ENCODE measurements at regions not wholly inside any gene's neighbourhood (a gene's known extent, or its start where the extent isn't known, plus 50 kb on each side); places are given as distances from the start of the nearest gene placed in this dataset.

DNA sequence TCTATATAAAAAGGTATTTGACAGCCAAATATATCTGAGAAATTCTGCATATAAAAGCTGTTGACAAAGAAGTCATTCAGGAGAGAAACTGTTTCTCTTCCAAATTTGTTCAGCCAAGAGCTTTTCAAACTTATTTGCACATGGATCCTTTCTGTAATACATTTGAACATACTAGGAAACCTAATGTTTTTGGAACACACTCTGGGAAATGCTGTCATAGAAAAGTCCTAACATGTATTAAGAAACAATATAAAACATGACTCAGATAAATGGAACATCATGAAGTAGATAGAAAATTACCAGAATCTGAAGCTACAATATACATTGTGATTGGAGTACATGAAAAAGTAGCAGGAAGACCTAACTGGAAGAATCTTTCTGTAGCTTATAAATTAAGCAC, 781.5 kb upstream of the EPHA5 start:
- no TSS peak for BruUV-seq (replicated peaks)
- Histone ChIP-seq H3K9me3 (ENCODE audit: low read length) (no peaks in the 10 kb centered on the region), H3K9ac (ENCODE audit: insufficient read depth, low read depth, low read length) (no peak overlapping the region), H3K79me2 (ENCODE audit: insufficient read depth, low read length) (no peaks in the 10 kb centered on the region), H3K36me3 (replicated peaks in 1 of 2; ENCODE audit: control insufficient read depth in 1 of 2, insufficient read depth in 2 of 2, low read length in 2 of 2) (no peaks in the 10 kb centered on the region), H3K27ac (ENCODE audit: extremely low read length, insufficient read depth, low read length) (no peak overlapping the region), H2AFZ (ENCODE audit: low read length) (no peak overlapping the region), H3K27me3 (ENCODE audit: control insufficient read depth in 1 of 2, insufficient read depth in 2 of 2, low read length in 2 of 2) (no peaks in the 10 kb centered on the region), H3K4me1 (ENCODE audit: insufficient read depth, low read length) (no peaks in the 10 kb centered on the region), H4K20me1 (ENCODE audit: insufficient read depth, low read length) (no peaks in the 10 kb centered on the region), H3K4me3 (replicated peaks in 1 of 3; ENCODE audit: insufficient read depth in 1 of 3, low read depth in 2 of 3, low read length in 3 of 3) (no peak overlapping the region), H3K4me2 (ENCODE audit: low read depth, low read length) (no peak overlapping the region)
- CTCF ChIA-PET (ENCODE audit: low intra/inter-chr PET ratio, low total read pairs): no interaction called here
- no peak for DNase-seq (ENCODE audit: low spot score)
- no peak for FAIRE-seq
- in situ Hi-C loops (cut with HindIII; ENCODE audit: extremely low pct_ligation_motif_present, low pct_unique_long_range_greater_than_20kb): no loop called here
- intact Hi-C loops (cut with micrococcal nuclease; ENCODE audit: unreplicated experiment): no loop called here
- ATAC-seq: no peak
- POLR2A ChIA-PET: no interaction called here
- TF ChIP-seq, protein P1, sequence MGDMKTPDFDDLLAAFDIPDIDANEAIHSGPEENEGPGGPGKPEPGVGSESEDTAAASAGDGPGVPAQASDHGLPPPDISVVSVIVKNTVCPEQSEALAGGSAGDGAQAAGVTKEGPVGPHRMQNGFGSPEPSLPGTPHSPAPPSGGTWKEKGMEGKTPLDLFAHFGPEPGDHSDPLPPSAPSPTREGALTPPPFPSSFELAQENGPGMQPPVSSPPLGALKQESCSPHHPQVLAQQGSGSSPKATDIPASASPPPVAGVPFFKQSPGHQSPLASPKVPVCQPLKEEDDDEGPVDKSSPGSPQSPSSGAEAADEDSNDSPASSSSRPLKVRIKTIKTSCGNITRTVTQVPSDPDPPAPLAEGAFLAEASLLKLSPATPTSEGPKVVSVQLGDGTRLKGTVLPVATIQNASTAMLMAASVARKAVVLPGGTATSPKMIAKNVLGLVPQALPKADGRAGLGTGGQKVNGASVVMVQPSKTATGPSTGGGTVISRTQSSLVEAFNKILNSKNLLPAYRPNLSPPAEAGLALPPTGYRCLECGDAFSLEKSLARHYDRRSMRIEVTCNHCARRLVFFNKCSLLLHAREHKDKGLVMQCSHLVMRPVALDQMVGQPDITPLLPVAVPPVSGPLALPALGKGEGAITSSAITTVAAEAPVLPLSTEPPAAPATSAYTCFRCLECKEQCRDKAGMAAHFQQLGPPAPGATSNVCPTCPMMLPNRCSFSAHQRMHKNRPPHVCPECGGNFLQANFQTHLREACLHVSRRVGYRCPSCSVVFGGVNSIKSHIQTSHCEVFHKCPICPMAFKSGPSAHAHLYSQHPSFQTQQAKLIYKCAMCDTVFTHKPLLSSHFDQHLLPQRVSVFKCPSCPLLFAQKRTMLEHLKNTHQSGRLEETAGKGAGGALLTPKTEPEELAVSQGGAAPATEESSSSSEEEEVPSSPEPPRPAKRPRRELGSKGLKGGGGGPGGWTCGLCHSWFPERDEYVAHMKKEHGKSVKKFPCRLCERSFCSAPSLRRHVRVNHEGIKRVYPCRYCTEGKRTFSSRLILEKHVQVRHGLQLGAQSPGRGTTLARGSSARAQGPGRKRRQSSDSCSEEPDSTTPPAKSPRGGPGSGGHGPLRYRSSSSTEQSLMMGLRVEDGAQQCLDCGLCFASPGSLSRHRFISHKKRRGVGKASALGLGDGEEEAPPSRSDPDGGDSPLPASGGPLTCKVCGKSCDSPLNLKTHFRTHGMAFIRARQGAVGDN (CRISPR knock-in tag; IDR thresholded peaks at IDR 0.05): no peak
- no peak for TF ChIP-seq REPIN1 (CRISPR knock-in tag; IDR thresholded peaks at IDR 0.05; ENCODE audit: borderline replicate concordance, low read depth)
- TF ChIP-seq, protein P2, sequence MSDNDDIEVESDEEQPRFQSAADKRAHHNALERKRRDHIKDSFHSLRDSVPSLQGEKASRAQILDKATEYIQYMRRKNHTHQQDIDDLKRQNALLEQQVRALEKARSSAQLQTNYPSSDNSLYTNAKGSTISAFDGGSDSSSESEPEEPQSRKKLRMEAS (IDR thresholded peaks at IDR 0.05): no peak
- TF ChIP-seq, protein P3, sequence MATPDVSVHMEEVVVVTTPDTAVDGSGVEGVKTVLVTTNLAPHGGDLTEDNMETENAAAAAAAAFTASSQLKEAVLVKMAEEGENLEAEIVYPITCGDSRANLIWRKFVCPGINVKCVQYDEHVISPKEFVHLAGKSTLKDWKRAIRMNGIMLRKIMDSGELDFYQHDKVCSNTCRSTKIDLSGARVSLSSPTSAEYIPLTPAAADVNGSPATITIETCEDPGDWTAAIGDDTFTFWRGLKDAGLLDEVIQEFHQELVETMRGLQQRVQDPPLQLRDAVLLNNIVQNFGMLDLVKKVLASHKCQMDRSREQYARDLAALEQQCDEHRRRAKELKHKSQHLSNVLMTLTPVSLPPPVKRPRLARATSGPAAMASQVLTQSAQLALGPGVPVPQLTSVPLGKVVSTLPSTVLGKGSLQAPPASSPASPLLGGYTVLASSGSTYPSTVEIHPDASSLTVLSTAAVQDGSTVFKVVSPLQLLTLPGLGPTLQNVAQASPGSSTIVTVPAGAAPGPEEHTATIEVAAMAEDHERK (CRISPR knock-in tag; IDR thresholded peaks at IDR 0.05; ENCODE audit: low read depth): no peak
- no peak for TF ChIP-seq ZNF335 (CRISPR knock-in tag; IDR thresholded peaks at IDR 0.05)
- TF ChIP-seq ZNF274 (CRISPR knock-in tag; IDR thresholded peaks at IDR 0.05): no peak
- TF ChIP-seq, protein P4, sequence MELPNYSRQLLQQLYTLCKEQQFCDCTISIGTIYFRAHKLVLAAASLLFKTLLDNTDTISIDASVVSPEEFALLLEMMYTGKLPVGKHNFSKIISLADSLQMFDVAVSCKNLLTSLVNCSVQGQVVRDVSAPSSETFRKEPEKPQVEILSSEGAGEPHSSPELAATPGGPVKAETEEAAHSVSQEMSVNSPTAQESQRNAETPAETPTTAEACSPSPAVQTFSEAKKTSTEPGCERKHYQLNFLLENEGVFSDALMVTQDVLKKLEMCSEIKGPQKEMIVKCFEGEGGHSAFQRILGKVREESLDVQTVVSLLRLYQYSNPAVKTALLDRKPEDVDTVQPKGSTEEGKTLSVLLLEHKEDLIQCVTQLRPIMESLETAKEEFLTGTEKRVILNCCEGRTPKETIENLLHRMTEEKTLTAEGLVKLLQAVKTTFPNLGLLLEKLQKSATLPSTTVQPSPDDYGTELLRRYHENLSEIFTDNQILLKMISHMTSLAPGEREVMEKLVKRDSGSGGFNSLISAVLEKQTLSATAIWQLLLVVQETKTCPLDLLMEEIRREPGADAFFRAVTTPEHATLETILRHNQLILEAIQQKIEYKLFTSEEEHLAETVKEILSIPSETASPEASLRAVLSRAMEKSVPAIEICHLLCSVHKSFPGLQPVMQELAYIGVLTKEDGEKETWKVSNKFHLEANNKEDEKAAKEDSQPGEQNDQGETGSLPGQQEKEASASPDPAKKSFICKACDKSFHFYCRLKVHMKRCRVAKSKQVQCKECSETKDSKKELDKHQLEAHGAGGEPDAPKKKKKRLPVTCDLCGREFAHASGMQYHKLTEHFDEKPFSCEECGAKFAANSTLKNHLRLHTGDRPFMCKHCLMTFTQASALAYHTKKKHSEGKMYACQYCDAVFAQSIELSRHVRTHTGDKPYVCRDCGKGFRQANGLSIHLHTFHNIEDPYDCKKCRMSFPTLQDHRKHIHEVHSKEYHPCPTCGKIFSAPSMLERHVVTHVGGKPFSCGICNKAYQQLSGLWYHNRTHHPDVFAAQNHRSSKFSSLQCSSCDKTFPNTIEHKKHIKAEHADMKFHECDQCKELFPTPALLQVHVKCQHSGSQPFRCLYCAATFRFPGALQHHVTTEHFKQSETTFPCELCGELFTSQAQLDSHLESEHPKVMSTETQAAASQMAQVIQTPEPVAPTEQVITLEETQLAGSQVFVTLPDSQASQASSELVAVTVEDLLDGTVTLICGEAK (IDR thresholded peaks at IDR 0.05): no peak
- TF ChIP-seq, protein P4 (CRISPR knock-in tag; IDR thresholded peaks at IDR 0.05): no peak
- TF ChIP-seq HMGA1 (CRISPR knock-in tag; conservative IDR thresholded peaks at IDR 0.05): no peak
- TF ChIP-seq TBX2 (CRISPR knock-in tag; IDR thresholded peaks at IDR 0.05; ENCODE audit: borderline replicate concordance): no peak
- TF ChIP-seq SP1 (IDR thresholded peaks at IDR 0.05): no peak
- TF ChIP-seq SP1 (CRISPR knock-in tag; IDR thresholded peaks at IDR 0.05): no peak
- no peak for TF ChIP-seq DMAP1 (CRISPR knock-in tag; IDR thresholded peaks at IDR 0.05)

Data from HepG2 (cell line).